Neuronal stem cell (in vitro differentiated cells): ENCODE measurements at regions not wholly inside any gene's neighbourhood (a gene's known extent, or its start where the extent isn't known, plus 50 kb on each side); places are given as distances from the start of the nearest gene placed in this dataset.

Experiments
- DNase-seq: peaks from one replicate; pipeline ENCODE4 v3.0.0-alpha.2; 2013; ENCODE audit warnings: low spot score
- H2AFZ ChIP-seq: one replicate; pipeline ENCODE4 v1.6.1; 2013; ENCODE audit warnings: mild to moderate bottlenecking, low read length, inconsistent platforms
- H2AK5ac ChIP-seq: 2 replicates; pipeline ENCODE4 v1.6.1; 2013; ENCODE audit warnings: low read depth, mild to moderate bottlenecking, inconsistent platforms, low read length, moderate library complexity, mixed read lengths
- H2BK120ac ChIP-seq: 2 replicates; pipeline ENCODE4 v1.6.1; 2013; ENCODE audit warnings: low read depth, mild to moderate bottlenecking, inconsistent platforms, low read length, moderate library complexity, mixed read lengths
- H2BK12ac ChIP-seq: one replicate; pipeline ENCODE4 v1.6.1; 2013; ENCODE audit warnings: low read length, inconsistent platforms
- H2BK15ac ChIP-seq: 2 replicates; pipeline ENCODE4 v1.6.1; 2013; ENCODE audit warnings: mild to moderate bottlenecking, low read length, inconsistent platforms, mixed read lengths
- H2BK5ac ChIP-seq: one replicate; pipeline ENCODE4 v1.6.1; 2013; ENCODE audit warnings: inconsistent platforms, mild to moderate bottlenecking, low read length, moderate library complexity
- H3K14ac ChIP-seq: one replicate; pipeline ENCODE4 v1.6.1; 2013; ENCODE audit warnings: low read length, inconsistent platforms
- H3K18ac ChIP-seq: 2 replicates; pipeline ENCODE4 v1.6.1; 2013; ENCODE audit warnings: low read length, inconsistent platforms
- H3K23ac ChIP-seq: 2 replicates; pipeline ENCODE4 v1.6.1; 2013; ENCODE audit warnings: low read depth, mild to moderate bottlenecking, mixed read lengths, low read length, inconsistent platforms; ENCODE audit not compliant: poor library complexity
- H3K27ac ChIP-seq: replicated peaks from 3 replicates; pipeline ENCODE4 v1.5.1; 2013; ENCODE audit warnings: low read length, inconsistent platforms
- H3K27me3 ChIP-seq, 3 experiments: 2 replicates each; pipeline ENCODE4 v1.6.1; 2013; ENCODE audit warnings: low read length in 3 of 3, mild to moderate bottlenecking in 2 of 3, inconsistent platforms in 1 of 3, low read depth in 1 of 3, mixed read lengths in 1 of 3, moderate library complexity in 1 of 3; ENCODE audit not compliant: control insufficient read depth in 3 of 3, insufficient read depth in 3 of 3
- H3K36me3 ChIP-seq, 2 donors: replicated peaks in 1 of 2; 2 replicates each; pipeline ENCODE4 v1.6.1; 2013; ENCODE audit warnings: low read length in 2 of 2; ENCODE audit not compliant: control insufficient read depth in 2 of 2, insufficient read depth in 2 of 2
- H3K4ac ChIP-seq: 2 replicates; pipeline ENCODE4 v1.6.1; 2013; ENCODE audit warnings: inconsistent platforms, mild to moderate bottlenecking, low read length, moderate library complexity
- H3K4me1 ChIP-seq, 2 donors: 1 replicate in 1 of 2; 2 replicates in 1 of 2; pipeline ENCODE4 v1.6.1; 2013; ENCODE audit warnings: low read length in 2 of 2, low read depth in 1 of 2; ENCODE audit not compliant: control insufficient read depth in 2 of 2, insufficient read depth in 1 of 2
- H3K4me2 ChIP-seq: one replicate; pipeline ENCODE4 v1.6.1; 2013; ENCODE audit warnings: mild to moderate bottlenecking, low read length, inconsistent platforms; ENCODE audit not compliant: insufficient read depth, poor library complexity, severe bottlenecking
- H3K4me3 ChIP-seq, 2 donors: 2 replicates each; pipeline ENCODE4 v1.5.1; 2013; ENCODE audit warnings: low read length in 2 of 2, mild to moderate bottlenecking in 2 of 2, inconsistent platforms in 1 of 2, moderate library complexity in 1 of 2
- H3K79me1 ChIP-seq: one replicate; pipeline ENCODE4 v1.6.1; 2013; ENCODE audit warnings: low read depth, mild to moderate bottlenecking, inconsistent platforms, low read length, moderate library complexity
- H3K9ac ChIP-seq: one replicate; pipeline ENCODE4 v1.6.1; 2013; ENCODE audit warnings: mild to moderate bottlenecking, low read depth, low read length, inconsistent platforms; ENCODE audit not compliant: poor library complexity
- H3K9me3 ChIP-seq, 2 donors: replicated peaks in 1 of 2; 2 replicates each; pipeline versions ENCODE3 to v1.6.1; 2013; ENCODE audit warnings: low read length in 2 of 2, mild to moderate bottlenecking in 2 of 2, inconsistent platforms in 1 of 2, low read depth in 1 of 2, mixed read lengths in 1 of 2, moderate library complexity in 1 of 2; ENCODE audit not compliant: control insufficient read depth in 2 of 2, insufficient read depth in 1 of 2
- H4K8ac ChIP-seq: one replicate; pipeline ENCODE4 v1.6.1; 2013; ENCODE audit warnings: low read depth, mild to moderate bottlenecking, inconsistent platforms, low read length, moderate library complexity
- H4K91ac ChIP-seq: one replicate; pipeline ENCODE4 v1.6.1; 2013; ENCODE audit warnings: low read length, low read depth, mild to moderate bottlenecking, inconsistent platforms; ENCODE audit not compliant: poor library complexity
- WGBS, 2 donors: extraction: QIAGEN DNeasy Blood & Tissue Kit; methylation state at CpG; one replicate each; pipeline ENCODE4 v1.1.7; 2013; ENCODE audit warnings: missing lambda C conversion rate in 2 of 2, mixed read lengths in 1 of 2; ENCODE audit not compliant: insufficient read length in 2 of 2, insufficient replicate concordance in 1 of 2; ENCODE audit errors: extremely low coverage in 2 of 2; 5-methylcytosine and 5-hydroxymethylcytosine counted together

GRCh38 chr3:35849496-35849895 lies 210.2 kb downstream of the ARPP21 start:
- Histone ChIP-seq H2BK15ac (no peak overlapping the region), H3K4me1 (no peaks in the 10 kb centered on the region), H3K4ac (no peak overlapping the region), H3K27ac (no peak overlapping the region), H3K23ac (no peak overlapping the region), H2AFZ (no peak overlapping the region), H2AK5ac (no peak overlapping the region), H4K91ac (no peak overlapping the region), H3K36me3 (no peaks in the 10 kb centered on the region), H2BK120ac (no peak overlapping the region), H3K9me3 (no peaks in the 10 kb centered on the region), H3K14ac (no peak overlapping the region), H3K18ac (no peak overlapping the region), H3K9ac (no peak overlapping the region), H2BK5ac (no peak overlapping the region), H3K27me3 (no peaks in the 10 kb centered on the region), H3K79me1 (no peaks in the 10 kb centered on the region), H2BK12ac (no peak overlapping the region), H3K4me3 (no peak overlapping the region), H4K8ac (no peak overlapping the region), H3K4me2 (no peak overlapping the region)
- no peak for DNase-seq
- WGBS, 2 donors = no CpG with 5 or more reads among the region's 4 CpGs

GRCh38 chr3:35849963-35850362 lies 210.6 kb downstream of the ARPP21 start:
- Histone ChIP-seq H2BK12ac (no peak overlapping the region), H3K23ac (no peak overlapping the region), H3K36me3 (no peaks in the 10 kb centered on the region), H3K27ac (no peak overlapping the region), H2BK15ac (no peak overlapping the region), H3K9ac (no peak overlapping the region), H4K91ac (no peak overlapping the region), H2AFZ (peak overlapping the region; percentile 56), H3K79me1 (no peaks in the 10 kb centered on the region), H3K9me3 (no peaks in the 10 kb centered on the region), H2BK5ac (no peak overlapping the region), H3K4me1 (no peaks in the 10 kb centered on the region), H3K4me3 (no peak overlapping the region), H4K8ac (no peak overlapping the region), H3K27me3 (no peaks in the 10 kb centered on the region), H3K18ac (no peak overlapping the region), H2BK120ac (no peak overlapping the region), H3K4me2 (no peak overlapping the region), H3K4ac (no peak overlapping the region), H3K14ac (no peak overlapping the region), H2AK5ac (no peak overlapping the region)
- WGBS, 2 donors = no CpG with 5 or more reads among the region's 1 CpG
- no peak for DNase-seq

- no peak for DNase-seq
- Histone ChIP-seq H3K14ac (no peak overlapping the region), H3K36me3 (no peaks in the 10 kb centered on the region), H2BK15ac (no peak overlapping the region), H3K4me2 (no peak overlapping the region), H2BK12ac (no peak overlapping the region), H3K4me1 (no peaks in the 10 kb centered on the region), H2AK5ac (no peak overlapping the region), H3K4me3 (no peak overlapping the region), H3K79me1 (no peaks in the 10 kb centered on the region), H2BK120ac (no peak overlapping the region), H4K91ac (no peak overlapping the region), H3K18ac (no peak overlapping the region), H4K8ac (no peak overlapping the region), H3K27me3 (no peaks in the 10 kb centered on the region), H3K27ac (no peak overlapping the region), H2AFZ (no peak overlapping the region), H3K9ac (no peak overlapping the region), H3K4ac (no peak overlapping the region), H2BK5ac (no peak overlapping the region), H3K9me3 (no peaks in the 10 kb centered on the region), H3K23ac (no peak overlapping the region)
- no CpG with 5 or more reads among the region's 3 CpGs for WGBS, 2 donors
Observed at GRCh38 chr3:35857004-35857403, 217.7 kb downstream of the ARPP21 start.

DNA sequence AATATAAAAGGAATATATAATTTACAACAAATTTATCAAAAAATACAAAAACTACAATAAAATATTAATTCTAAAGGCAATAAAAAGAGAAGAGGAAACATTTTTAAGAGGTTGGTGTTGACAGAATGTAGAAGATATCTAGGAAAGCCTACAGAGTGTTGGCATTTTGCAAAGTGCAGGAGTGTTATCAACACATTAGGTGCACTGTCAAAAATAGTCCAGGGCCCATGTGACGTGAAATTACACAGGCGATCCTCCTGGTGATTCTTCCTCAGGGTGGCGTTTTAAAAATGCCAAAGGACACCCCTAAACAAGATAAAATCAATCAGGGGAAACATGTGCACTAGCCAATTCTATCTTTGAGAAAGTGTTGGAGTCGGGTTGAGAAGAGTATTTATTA lies 222.7 kb downstream of the ARPP21 start:
- no peak overlapping the region for H2BK5ac ChIP-seq
- no CpG with 5 or more reads among the region's 4 CpGs for WGBS, 2 donors
- H3K79me1 ChIP-seq = no peaks in the 10 kb centered on the region
- H4K91ac ChIP-seq = no peak overlapping the region
- no peak for DNase-seq
- no peak overlapping the region for H2BK15ac ChIP-seq
- H3K27me3 ChIP-seq = no peaks in the 10 kb centered on the region
- no peaks in the 10 kb centered on the region for H3K4me1 ChIP-seq
- H3K4me3 ChIP-seq = no peak overlapping the region
- H2BK12ac ChIP-seq = no peak overlapping the region
- H3K9ac ChIP-seq = no peak overlapping the region
- H3K18ac ChIP-seq = no peak overlapping the region
- H2BK120ac ChIP-seq = no peak overlapping the region
- no peak overlapping the region for H2AK5ac ChIP-seq
- no peak overlapping the region for H3K4ac ChIP-seq
- no peak overlapping the region for H3K14ac ChIP-seq
- H3K36me3 ChIP-seq = no peaks in the 10 kb centered on the region
- H4K8ac ChIP-seq = no peak overlapping the region
- no peak overlapping the region for H2AFZ ChIP-seq
- no peak overlapping the region for H3K27ac ChIP-seq
- H3K9me3 ChIP-seq = no peaks in the 10 kb centered on the region
- H3K4me2 ChIP-seq = no peak overlapping the region
- no peak overlapping the region for H3K23ac ChIP-seq
